ENCODE measurements at regions not wholly inside any gene's neighbourhood (a gene's known extent, or its start where the extent isn't known, plus 50 kb on each side); places are given as distances from the start of the nearest gene placed in this dataset.

GRCh38 chr20:58098571-58098970, 129.9 kb downstream of the ANKRD60 start:
- DNase-seq (no peak), ATAC-seq (ENCODE audit: low read depth) (no peak)
- Histone ChIP-seq H3K36me3 (ENCODE audit: control insufficient read depth, insufficient read depth, low read length) (no peaks in the 10 kb centered on the region), H3K27ac (ENCODE audit: insufficient read depth, low read length) (no peak overlapping the region), H3K56ac (ENCODE audit: extremely low read depth, insufficient read depth, low read length) (no peak overlapping the region), H3K18ac (ENCODE audit: low read depth, low read length) (no peak overlapping the region), H2AK5ac (ENCODE audit: low read depth, low read length) (no peak overlapping the region), H3K9me1 (ENCODE audit: insufficient read depth, low read length) (no peaks in the 10 kb centered on the region), H3K79me1 (ENCODE audit: low read depth in 1 of 2, low read length in 2 of 2) (no peaks in the 10 kb centered on the region), H3K23ac (ENCODE audit: low read depth, low read length) (no peak overlapping the region), H2BK5ac (ENCODE audit: low read depth, low read length, poor library complexity, severe bottlenecking) (no peak overlapping the region), H3K14ac (replicated peaks; ENCODE audit: low read depth, low read length) (no peak overlapping the region), H4K20me1 (ENCODE audit: insufficient read depth, low read length) (no peaks in the 10 kb centered on the region), H3K9me3 (ENCODE audit: control insufficient read depth, insufficient read depth, low read length) (no peaks in the 10 kb centered on the region), H2AFZ (replicated peaks; ENCODE audit: low read length, poor library complexity) (no peak overlapping the region), H3K4me3 (ENCODE audit: insufficient read depth, low read depth, low read length) (no peak overlapping the region), H3K4me1 (ENCODE audit: control insufficient read depth, insufficient read depth, low read length) (no peaks in the 10 kb centered on the region), H2BK20ac (ENCODE audit: low read depth, low read length) (no peak overlapping the region), H2AK9ac (replicated peaks; ENCODE audit: low read depth, low read length, poor library complexity) (no peak overlapping the region), H4K91ac (ENCODE audit: insufficient read depth, low read depth, low read length) (no peak overlapping the region), H2BK120ac (ENCODE audit: low read depth, low read length) (no peak overlapping the region), H3K27me3 (ENCODE audit: control insufficient read depth, insufficient read depth, low read length) (no peaks in the 10 kb centered on the region; the same call in 1 of the 2 replicates), H3K4me2 (ENCODE audit: low read depth, low read length) (no peak overlapping the region), H3K9ac (ENCODE audit: low read depth, low read length) (no peak overlapping the region), H4K5ac (ENCODE audit: low read depth, low read length) (no peak overlapping the region), H2BK15ac (ENCODE audit: low read depth, low read length) (no peak overlapping the region), H3K4ac (ENCODE audit: low read depth, low read length) (no peak overlapping the region), H4K8ac (ENCODE audit: low read depth in 2 of 2, low read length in 2 of 2) (no peak overlapping the region)
- no peak for TF ChIP-seq RAD21 (IDR thresholded peaks at IDR 0.05; ENCODE audit: low read length)
- no peak for TF ChIP-seq MAZ (IDR thresholded peaks at IDR 0.05; ENCODE audit: borderline replicate concordance, low read depth, low read length)
- TF ChIP-seq POLR2A (IDR thresholded peaks at IDR 0.05; ENCODE audit: low read depth, low read length) = no peak
- TF ChIP-seq RCOR1 (IDR thresholded peaks at IDR 0.05; ENCODE audit: insufficient replicate concordance, low read length) = no peak
- TF ChIP-seq RFX5 (IDR thresholded peaks at IDR 0.05; ENCODE audit: low read depth, low read length) = no peak
- TF ChIP-seq SMC3 (IDR thresholded peaks at IDR 0.05; ENCODE audit: low read depth, low read length) = no peak
- no peak for TF ChIP-seq CHD1 (IDR thresholded peaks at IDR 0.05; ENCODE audit: low read depth, low read length)
- no peak for TF ChIP-seq CEBPB (IDR thresholded peaks at IDR 0.05; ENCODE audit: low read depth, low read length)
- TF ChIP-seq MAFK (IDR thresholded peaks at IDR 0.05; ENCODE audit: low read depth, low read length) = no peak
- TF ChIP-seq ELK1 (IDR thresholded peaks at IDR 0.05; ENCODE audit: borderline replicate concordance, low read depth, low read length) = no peak
- no peak for TF ChIP-seq CTCF (conservative IDR thresholded peaks at IDR 0.05; ENCODE audit: low read depth, low read length)
- no peak for TF ChIP-seq BHLHE40 (IDR thresholded peaks at IDR 0.05; ENCODE audit: low read depth, low read length)
- no CpG with 5 or more reads among the region's 4 CpGs for WGBS, 2 experiments (ENCODE audit: extremely low coverage in 2 of 2, insufficient read length in 1 of 2)
- in situ Hi-C loops (cut with MboI; ENCODE audit: low sequenced_read_pairs) = no loop called here
- no TSS peak for BruUV-seq (replicated peaks)
- dilution Hi-C loops (cut with HindIII; ENCODE audit: low sequenced_read_pairs, unreplicated experiment) = no loop called here
- ChIA-PET POLR2A (ENCODE audit: unreplicated experiment) (no interaction called here), CTCF (no interaction called here)
- intact Hi-C loops (cut with micrococcal nuclease) = no loop called here

Data from IMR-90 (cell line).